ENCODE measurements at regions not wholly inside any gene's neighbourhood (a gene's known extent, or its start where the extent isn't known, plus 50 kb on each side); places are given as distances from the start of the nearest gene placed in this dataset.

GRCh38 chr1:220994671-220995070 lies 115.4 kb downstream of the HLX start:
- no peak overlapping the region for H3K27ac ChIP-seq
- no peak for TF ChIP-seq CTCF (IDR thresholded peaks at IDR 0.05)
- no peak for TF ChIP-seq ZFX (IDR thresholded peaks at IDR 0.05; ENCODE audit: borderline replicate concordance)

GRCh38 chr1:220997791-220998190 lies 118.5 kb downstream of the HLX start:
- H3K27ac ChIP-seq = no peak overlapping the region
- TF ChIP-seq CTCF (IDR thresholded peaks at IDR 0.05) = no peak
- TF ChIP-seq ZFX (IDR thresholded peaks at IDR 0.05; ENCODE audit: borderline replicate concordance) = no peak

GRCh38 chr1:220999872-221000863 lies 120.9 kb downstream of the HLX start:
- TF ChIP-seq ZFX (IDR thresholded peaks at IDR 0.05; ENCODE audit: borderline replicate concordance) = no peak
- TF ChIP-seq CTCF (IDR thresholded peaks at IDR 0.05) = no peak
- no peak overlapping the region for H3K27ac ChIP-seq

GRCh38 chr1:221001167-221001566 lies 121.9 kb downstream of the HLX start:
- no peak overlapping the region for H3K27ac ChIP-seq
- no peak for TF ChIP-seq CTCF (IDR thresholded peaks at IDR 0.05)
- no peak for TF ChIP-seq ZFX (IDR thresholded peaks at IDR 0.05; ENCODE audit: borderline replicate concordance)

GRCh38 chr1:221002601-221003000 lies 123.4 kb downstream of the HLX start:
- TF ChIP-seq ZFX (IDR thresholded peaks at IDR 0.05; ENCODE audit: borderline replicate concordance) (no peak), CTCF (IDR thresholded peaks at IDR 0.05) (no peak)
- no peak overlapping the region for H3K27ac ChIP-seq

GRCh38 chr1:221011145-221011544 lies 131.9 kb downstream of the HLX start:
- TF ChIP-seq CTCF (IDR thresholded peaks at IDR 0.05) (no peak), ZFX (IDR thresholded peaks at IDR 0.05; ENCODE audit: borderline replicate concordance) (no peak)

GRCh38 chr1:221012120-221012519 lies 132.9 kb downstream of the HLX start:
- H3K27ac ChIP-seq = no peak overlapping the region

More at GRCh38 chr1:221011145-221011544, 131.9 kb downstream of the HLX start:
- H3K27ac ChIP-seq = no peak overlapping the region

More at GRCh38 chr1:221012120-221012519, 132.9 kb downstream of the HLX start:
- no peak for TF ChIP-seq CTCF (IDR thresholded peaks at IDR 0.05)
- TF ChIP-seq ZFX (IDR thresholded peaks at IDR 0.05; ENCODE audit: borderline replicate concordance) = no peak
